ENCODE measurements at regions not wholly inside any gene's neighbourhood (a gene's known extent, or its start where the extent isn't known, plus 50 kb on each side); places are given as distances from the start of the nearest gene placed in this dataset.

DNA sequence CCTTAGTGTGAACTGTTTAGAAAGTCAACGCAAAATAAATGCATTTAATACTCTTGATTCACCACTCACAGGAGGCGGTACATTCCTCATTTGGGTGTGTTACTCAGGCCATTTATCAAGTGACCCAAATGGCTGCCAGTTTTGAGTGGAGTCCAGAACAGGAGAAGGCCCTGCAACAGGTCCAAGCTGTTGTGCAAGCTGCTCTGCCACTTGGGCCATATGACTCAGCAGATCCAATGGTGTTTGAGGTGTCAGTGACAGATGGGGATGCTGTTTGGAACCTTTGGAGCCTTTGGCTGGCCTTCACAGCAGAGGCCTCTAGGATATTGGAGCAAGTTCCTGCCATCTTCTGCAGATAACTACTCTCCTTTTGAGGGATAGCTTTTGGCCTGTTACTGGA, 609.2 kb downstream of the KCNT2 start:
- TF ChIP-seq ARNTL (CRISPR knock-in tag; IDR thresholded peaks at IDR 0.05; ENCODE audit: borderline replicate concordance, low read depth): no peak
- no peak for TF ChIP-seq ISL1 (CRISPR knock-in tag; IDR thresholded peaks at IDR 0.05)
- no peak for TF ChIP-seq ZNF70 (CRISPR knock-in tag; IDR thresholded peaks at IDR 0.05)
- TF ChIP-seq GLIS3 (CRISPR knock-in tag; IDR thresholded peaks at IDR 0.05): no peak
- TF ChIP-seq ZC3H10 (CRISPR knock-in tag; IDR thresholded peaks at IDR 0.05): no peak
- TF ChIP-seq ZNF565 (CRISPR knock-in tag; conservative IDR thresholded peaks at IDR 0.05; ENCODE audit: low read depth): no peak
